Neutrophil (primary cell): ENCODE measurements at regions not wholly inside any gene's neighbourhood (a gene's known extent, or its start where the extent isn't known, plus 50 kb on each side); places are given as distances from the start of the nearest gene placed in this dataset.

Experiments used
- H3K27ac ChIP-seq: fragments of 200-600 bp; sonication (generic); 2 replicates; pipeline ENCODE4 v1.5.1; 2016; ENCODE audit warnings: mild to moderate bottlenecking, moderate library complexity
- H3K27me3 ChIP-seq: fragments of 200-600 bp; sonication (generic); 2 replicates; pipeline ENCODE4 v1.6.0; 2016; ENCODE audit warnings: mild to moderate bottlenecking
- H3K36me3 ChIP-seq: fragments of 200-600 bp; sonication (generic); 2 replicates; pipeline ENCODE4 v1.5.1; 2017
- H3K4me1 ChIP-seq, 2 experiments: fragments of 200-600 bp in 1 of 2; sonication (generic) in 1 of 2; 1 replicate in 1 of 2; 2 replicates in 1 of 2; pipeline versions ENCODE4 v1.5.1 to v1.6.1; 2013 to 2016; ENCODE audit warnings: low read depth in 1 of 2, low read length in 1 of 2, mild to moderate bottlenecking in 1 of 2, moderate library complexity in 1 of 2; ENCODE audit not compliant: control insufficient read depth in 1 of 2, insufficient read depth in 1 of 2
- H3K4me3 ChIP-seq, 2 experiments: fragments of 200-600 bp in 1 of 2; sonication (generic) in 1 of 2; 1 replicate in 1 of 2; 2 replicates in 1 of 2; pipeline ENCODE4 v1.5.1; 2013 to 2016; ENCODE audit warnings: low read depth in 1 of 2, low read length in 1 of 2, mild to moderate bottlenecking in 1 of 2, moderate library complexity in 1 of 2
- H3K9me3 ChIP-seq: fragments of 200-600 bp; sonication (generic); 2 replicates; pipeline ENCODE4 v1.5.1; 2016
- CTCF ChIP-seq: fragments of 200-600 bp; sonication (generic); IDR thresholded peaks from 2 replicates; pipeline ENCODE4 v1.5.1; 2016; ENCODE audit warnings: antibody characterized with exemption

GRCh38 chr18:40013001-40013609 is 1941.9 kb upstream of the PIK3C3 start:
- TF ChIP-seq CTCF = no peak
- Histone ChIP-seq H3K4me3 (no peak overlapping the region), H3K36me3 (no peaks in the 10 kb centered on the region), H3K4me1 (no peaks in the 10 kb centered on the region), H3K27me3 (no peaks in the 10 kb centered on the region), H3K27ac (no peak overlapping the region), H3K9me3 (no peaks in the 10 kb centered on the region)

- Histone ChIP-seq H3K36me3 (no peaks in the 10 kb centered on the region), H3K9me3 (no peaks in the 10 kb centered on the region), H3K4me3 (no peak overlapping the region), H3K27me3 (no peaks in the 10 kb centered on the region), H3K4me1 (no peaks in the 10 kb centered on the region), H3K27ac (no peak overlapping the region)
- no peak for TF ChIP-seq CTCF
Measured at GRCh38 chr18:40011201-40011600, 1943.8 kb upstream of the PIK3C3 start.

DNA sequence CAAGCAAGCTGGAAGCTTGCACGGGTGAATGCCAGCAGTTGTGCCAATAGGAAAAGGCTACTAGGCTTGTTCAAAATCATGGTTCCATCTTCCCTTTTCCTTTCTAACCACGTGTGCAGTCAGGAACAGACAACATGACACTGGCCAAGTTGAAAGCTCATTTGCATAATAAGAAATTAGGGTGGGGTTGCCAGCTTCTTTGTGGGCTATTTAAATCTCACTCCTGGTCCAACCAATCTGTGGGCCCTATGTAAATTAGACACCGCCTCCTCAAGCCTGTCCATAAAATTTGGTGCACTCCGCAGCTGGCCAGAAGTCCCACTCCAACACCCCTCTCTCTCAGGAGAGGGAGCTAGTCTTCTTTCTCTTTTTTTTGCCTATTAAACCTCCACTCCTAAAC is 1948.4 kb upstream of the PIK3C3 start:
- H3K36me3 ChIP-seq = no peaks in the 10 kb centered on the region
- H3K9me3 ChIP-seq = no peaks in the 10 kb centered on the region
- H3K27ac ChIP-seq = no peak overlapping the region
- no peak for TF ChIP-seq CTCF
- H3K27me3 ChIP-seq = no peaks in the 10 kb centered on the region
- no peak overlapping the region for H3K4me3 ChIP-seq
- no peaks in the 10 kb centered on the region for H3K4me1 ChIP-seq

GRCh38 chr18:40004246-40004645 is 1950.8 kb upstream of the PIK3C3 start:
- Histone ChIP-seq H3K4me1 (no peaks in the 10 kb centered on the region), H3K4me3 (no peak overlapping the region), H3K9me3 (no peaks in the 10 kb centered on the region), H3K27ac (no peak overlapping the region), H3K36me3 (no peaks in the 10 kb centered on the region), H3K27me3 (no peaks in the 10 kb centered on the region)
- no peak for TF ChIP-seq CTCF

DNA sequence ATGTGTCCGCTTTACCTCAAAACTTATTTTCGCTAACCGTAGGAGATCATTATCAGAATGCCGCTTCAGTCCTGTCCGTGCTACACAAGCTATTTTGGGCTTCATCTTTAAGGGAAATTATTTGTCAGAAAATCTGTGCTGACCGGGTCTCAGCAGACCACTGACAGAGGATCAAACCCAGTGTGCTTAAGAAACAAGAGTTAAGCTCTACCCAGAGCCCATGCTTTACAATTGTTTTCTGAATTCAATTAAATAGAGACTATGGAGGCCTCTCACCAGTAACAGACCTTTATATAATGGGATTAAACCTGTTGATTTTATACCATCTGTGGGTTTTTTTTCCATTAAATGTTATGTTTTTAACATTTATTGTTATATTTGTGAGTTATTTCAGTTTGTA is 1956.7 kb upstream of the PIK3C3 start:
- H3K9me3 ChIP-seq = no peaks in the 10 kb centered on the region
- H3K4me1 ChIP-seq = no peaks in the 10 kb centered on the region
- no peak overlapping the region for H3K4me3 ChIP-seq
- no peak overlapping the region for H3K27ac ChIP-seq
- no peaks in the 10 kb centered on the region for H3K27me3 ChIP-seq
- no peaks in the 10 kb centered on the region for H3K36me3 ChIP-seq
- TF ChIP-seq CTCF = no peak

DNA sequence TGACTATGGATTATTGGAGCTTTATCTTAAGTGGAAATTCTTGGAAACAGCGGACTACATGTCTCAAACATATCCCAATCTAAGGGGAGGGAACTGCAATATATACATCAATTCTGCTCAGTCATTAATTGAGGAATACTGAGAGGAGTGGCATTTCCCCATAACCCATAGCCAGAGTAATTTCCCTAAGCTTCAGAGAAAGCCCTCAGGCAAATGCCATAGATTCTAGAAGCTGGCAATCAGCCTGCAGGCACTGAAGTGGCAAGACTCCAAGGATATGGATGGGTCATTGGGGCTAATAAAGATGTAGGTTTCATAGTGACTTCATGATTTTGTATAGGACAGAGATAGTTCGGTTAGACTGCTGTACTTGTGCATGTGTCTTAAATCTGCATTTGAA is 1960.5 kb upstream of the PIK3C3 start:
- Histone ChIP-seq H3K4me1 (no peaks in the 10 kb centered on the region), H3K36me3 (no peaks in the 10 kb centered on the region), H3K9me3 (no peaks in the 10 kb centered on the region), H3K4me3 (no peak overlapping the region), H3K27ac (no peak overlapping the region), H3K27me3 (no peaks in the 10 kb centered on the region)
- no peak for TF ChIP-seq CTCF
